SK-N-SH treated with all-trans-retinoic acid at 6 μM for 48 hours (cell line): ENCODE measurements at regions not wholly inside any gene's neighbourhood (a gene's known extent, or its start where the extent isn't known, plus 50 kb on each side); places are given as distances from the start of the nearest gene placed in this dataset.

Source experiments
- ATAC-seq: fragments of 200-7000 bp; cut with Tn5 transposase; 3 replicates; pipeline ENCODE4 v1.9.1; 2020; ENCODE audit warnings: mild to moderate bottlenecking, moderate library complexity
- ARNTL ChIP-seq: fragments of 450-650 bp; formaldehyde crosslinking; IDR thresholded peaks from 2 replicates; pipeline ENCODE4 v1.5.0; 2020; ENCODE audit warnings: low read depth, mild to moderate bottlenecking, moderate library complexity, borderline replicate concordance
- BACH2 ChIP-seq: fragments of 250-450 bp; sonication (Bioruptor Pico); IDR thresholded peaks from 2 replicates; pipeline ENCODE4 v1.9.0; 2021; ENCODE audit warnings: mild to moderate bottlenecking, borderline replicate concordance
- CREB5 ChIP-seq: fragments of 250-450 bp; sonication (Bioruptor Pico); IDR thresholded peaks from 2 replicates; pipeline ENCODE4 v1.5.1; 2020; ENCODE audit warnings: low read depth, mild to moderate bottlenecking, moderate library complexity
- CSDC2 ChIP-seq: fragments of 250-450 bp; sonication (Bioruptor Pico); IDR thresholded peaks from 2 replicates; pipeline ENCODE4 v1.5.0; 2020; ENCODE audit warnings: mild to moderate bottlenecking, moderate library complexity
- CSRNP3 ChIP-seq: fragments of 250-450 bp; sonication (Bioruptor Pico); IDR thresholded peaks from 2 replicates; pipeline ENCODE4 v1.5.1; 2021; ENCODE audit warnings: mild to moderate bottlenecking, moderate library complexity
- ESRRG ChIP-seq: fragments of 250-450 bp; sonication (Bioruptor Pico); IDR thresholded peaks from 2 replicates; pipeline ENCODE4 v1.6.1; 2021; ENCODE audit warnings: mild to moderate bottlenecking
- GLIS3 ChIP-seq: fragments of 250-450 bp; sonication (Bioruptor Pico); IDR thresholded peaks from 2 replicates; pipeline ENCODE4 v1.5.0; 2020; ENCODE audit warnings: mild to moderate bottlenecking, moderate library complexity
- ISL1 ChIP-seq: fragments of 250-450 bp; sonication (Bioruptor Pico); IDR thresholded peaks from 2 replicates; pipeline ENCODE4 v2.1.2; 2022; ENCODE audit warnings: mild to moderate bottlenecking, moderate library complexity
- OSR1 ChIP-seq: fragments of 250-450 bp; sonication (Bioruptor Pico); IDR thresholded peaks from 2 replicates; pipeline ENCODE4 v1.8.0; 2022; ENCODE audit warnings: moderate library complexity, mild to moderate bottlenecking, inconsistent platforms
- PATZ1 ChIP-seq: fragments of 250-450 bp; sonication (Bioruptor Pico); IDR thresholded peaks from 2 replicates; pipeline ENCODE4 v1.8.0; 2020; ENCODE audit warnings: mild to moderate bottlenecking, moderate library complexity, borderline replicate concordance
- POU6F1 ChIP-seq: fragments of 250-450 bp; sonication (Bioruptor Pico); IDR thresholded peaks from 2 replicates; pipeline ENCODE4 v1.8.0; 2021; ENCODE audit warnings: low read depth, mild to moderate bottlenecking, moderate library complexity, borderline replicate concordance
- PPARA ChIP-seq: fragments of 250-450 bp; sonication (Bioruptor Pico); IDR thresholded peaks from 2 replicates; pipeline ENCODE4 v1.5.0; 2020; ENCODE audit warnings: mild to moderate bottlenecking, borderline replicate concordance
- RARB ChIP-seq: fragments of 250-450 bp; sonication (Bioruptor Pico); IDR thresholded peaks from 2 replicates; pipeline ENCODE4 v1.8.0; 2021; ENCODE audit warnings: mild to moderate bottlenecking, moderate library complexity
- SNAI2 ChIP-seq: fragments of 250-450 bp; sonication (Bioruptor Pico); IDR thresholded peaks from 2 replicates; pipeline ENCODE4 v1.5.0; 2020; ENCODE audit warnings: mild to moderate bottlenecking, moderate library complexity
- TCF4 ChIP-seq: fragments of 250-450 bp; sonication (Bioruptor Pico); IDR thresholded peaks from 2 replicates; pipeline ENCODE4 v1.8.0; 2021; ENCODE audit warnings: mild to moderate bottlenecking, moderate library complexity, borderline replicate concordance
- TOX ChIP-seq: fragments of 250-450 bp; sonication (Bioruptor Pico); IDR thresholded peaks from 2 replicates; pipeline ENCODE4 v1.8.0; 2021; ENCODE audit warnings: mild to moderate bottlenecking, moderate library complexity, borderline replicate concordance
- TSHZ2 ChIP-seq: fragments of 250-450 bp; sonication (Bioruptor Pico); IDR thresholded peaks from 2 replicates; pipeline ENCODE4 v1.5.0; 2020; ENCODE audit warnings: mild to moderate bottlenecking, moderate library complexity
- ZC3H10 ChIP-seq: fragments of 250-450 bp; sonication (Bioruptor Pico); IDR thresholded peaks from 2 replicates; pipeline ENCODE4 v1.5.1; 2021; ENCODE audit warnings: mild to moderate bottlenecking, moderate library complexity
- ZFP3 ChIP-seq: fragments of 250-450 bp; sonication (Bioruptor Pico); IDR thresholded peaks from 2 replicates; pipeline ENCODE4 v1.5.0; 2020; ENCODE audit warnings: mild to moderate bottlenecking, moderate library complexity
- ZFP30 ChIP-seq: fragments of 450-650 bp; formaldehyde crosslinking; IDR thresholded peaks from 2 replicates; pipeline ENCODE4 v1.5.0; 2022; ENCODE audit warnings: mild to moderate bottlenecking, moderate library complexity
- ZNF565 ChIP-seq: fragments of 450-650 bp; formaldehyde crosslinking; conservative IDR thresholded peaks from 2 replicates; pipeline ENCODE4 v1.5.0; 2020; ENCODE audit warnings: low read depth, mild to moderate bottlenecking, moderate library complexity
- ZNF70 ChIP-seq: fragments of 450-650 bp; formaldehyde crosslinking; IDR thresholded peaks from 2 replicates; pipeline ENCODE4 v1.5.0; 2020; ENCODE audit warnings: mild to moderate bottlenecking, moderate library complexity

- no peak for ATAC-seq
- TF ChIP-seq ZFP30 (no peak), CREB5 (no peak), ZC3H10 (CRISPR knock-in tag) (no peak), SNAI2 (CRISPR knock-in tag) (no peak), ZNF70 (CRISPR knock-in tag) (no peak), ZNF565 (CRISPR knock-in tag) (no peak), RARB (no peak), TCF4 (CRISPR knock-in tag) (no peak), TSHZ2 (CRISPR knock-in tag) (no peak), ZFP3 (CRISPR knock-in tag) (no peak), BACH2 (CRISPR knock-in tag) (no peak), GLIS3 (CRISPR knock-in tag) (no peak), PPARA (CRISPR knock-in tag) (no peak), PATZ1 (CRISPR knock-in tag) (no peak), ESRRG (CRISPR knock-in tag) (no peak), OSR1 (CRISPR knock-in tag) (no peak)
Observed at GRCh38 chr5:125257997-125258396, 511.6 kb upstream of the ZNF608 start.

- TF ChIP-seq SNAI2 (CRISPR knock-in tag) (no peak), CREB5 (no peak), POU6F1 (CRISPR knock-in tag) (no peak), PPARA (CRISPR knock-in tag) (no peak), BACH2 (CRISPR knock-in tag) (no peak), ZNF565 (CRISPR knock-in tag) (no peak), TOX (no peak), GLIS3 (CRISPR knock-in tag) (no peak), ARNTL (CRISPR knock-in tag) (no peak), ZNF70 (CRISPR knock-in tag) (no peak), CSRNP3 (CRISPR knock-in tag) (no peak), OSR1 (CRISPR knock-in tag) (no peak), CSDC2 (CRISPR knock-in tag) (no peak), PATZ1 (CRISPR knock-in tag) (no peak), TCF4 (CRISPR knock-in tag) (no peak), ISL1 (CRISPR knock-in tag) (no peak), TSHZ2 (CRISPR knock-in tag) (no peak), ZFP30 (no peak), ESRRG (CRISPR knock-in tag) (no peak), RARB (no peak)
- no peak for ATAC-seq
Observed at GRCh38 chr5:125258615-125259014, 512.2 kb upstream of the ZNF608 start.
